ENCODE measurements at regions not wholly inside any gene's neighbourhood (a gene's known extent, or its start where the extent isn't known, plus 50 kb on each side); places are given as distances from the start of the nearest gene placed in this dataset.

- Histone ChIP-seq H3K27me3 (no peaks in the 10 kb centered on the region), H3K4me3 (no peak overlapping the region), H3K36me3 (no peaks in the 10 kb centered on the region), H3K27ac (no peak overlapping the region), H3K4me1 (peaks cover 0 to 4% (median 0%) of the 10 kb centered on the region in 9 donors), H3K9me3 (peaks cover 0 to 10% (median 0%) of the 10 kb centered on the region in 11 donors)
- DNase-seq (no peak), ATAC-seq (no peak)
- no peak for TF ChIP-seq CTCF (IDR thresholded peaks at IDR 0.05)
- intact Hi-C loops (cut with DNase I): no loop called here
- WGBS, 2 donors: 91 to 94% methylated on average over 3 of the region's 3 CpGs
These were observed 111.3 kb upstream of the CHST15 start for GRCh38 chr10:124204726-124205125.

GRCh38 chr10:124200011-124200410 lies 106.6 kb upstream of the CHST15 start:
- ATAC-seq: no peak

GRCh38 chr10:124198871-124199270 lies 105.5 kb upstream of the CHST15 start:
- H3K4me1 ChIP-seq: peaks cover 0 to 21% (median 0%) of the 10 kb centered on the region in 9 donors
- no peak for TF ChIP-seq CTCF (IDR thresholded peaks at IDR 0.05)
- no peak overlapping the region for H3K27ac ChIP-seq
- H3K4me3 ChIP-seq: no peak overlapping the region
- peaks cover 0 to 5% (median 0%) of the 10 kb centered on the region in 11 donors for H3K9me3 ChIP-seq
- WGBS, 2 donors: 67 to 76% methylated on average over 2 of the region's 2 CpGs
- intact Hi-C loops (cut with DNase I): no loop called here
- DNase-seq (no peak), ATAC-seq (no peak)
- H3K27me3 ChIP-seq: no peaks in the 10 kb centered on the region
- H3K36me3 ChIP-seq: no peaks in the 10 kb centered on the region

More at GRCh38 chr10:124200011-124200410, 106.6 kb upstream of the CHST15 start:
- H3K27me3 ChIP-seq: no peaks in the 10 kb centered on the region
- no peaks in the 10 kb centered on the region for H3K36me3 ChIP-seq
- H3K27ac ChIP-seq: no peak overlapping the region
- 78 to 80% methylated on average over 4 of the region's 4 CpGs for WGBS, 2 donors
- no peak for DNase-seq
- H3K4me3 ChIP-seq: no peak overlapping the region
- peaks cover 0 to 17% (median 0%) of the 10 kb centered on the region in 9 donors for H3K4me1 ChIP-seq
- intact Hi-C loops (cut with DNase I): no loop called here
- TF ChIP-seq CTCF (IDR thresholded peaks at IDR 0.05): no peak
- H3K9me3 ChIP-seq: peaks cover 0 to 5% (median 0%) of the 10 kb centered on the region in 11 donors

- Histone ChIP-seq H3K4me1 (peaks cover 0 to 25% (median 0%) of the 10 kb centered on the region in 9 donors), H3K27me3 (no peaks in the 10 kb centered on the region), H3K9me3 (peaks cover 0 to 2% (median 0%) of the 10 kb centered on the region in 11 donors), H3K36me3 (no peaks in the 10 kb centered on the region), H3K4me3 (no peak overlapping the region), H3K27ac (no peak overlapping the region)
- intact Hi-C loops (cut with DNase I): no loop called here
- no peak for DNase-seq
- WGBS, 2 donors: 72 to 76% methylated on average over 5 of the region's 5 CpGs
- no peak for TF ChIP-seq CTCF (IDR thresholded peaks at IDR 0.05)
- ATAC-seq: no peak
These were observed 104.7 kb upstream of the CHST15 start for GRCh38 chr10:124198125-124198501.

Data from heart right ventricle (tissue), 16 donors.